CD4-positive, alpha-beta T cell (primary cell): ENCODE measurements at regions not wholly inside any gene's neighbourhood (a gene's known extent, or its start where the extent isn't known, plus 50 kb on each side); places are given as distances from the start of the nearest gene placed in this dataset.

Experiments
- ATAC-seq: fragments of 200-7000 bp; cut with Tn5 transposase; one replicate; pipeline ENCODE4 v1.10.0; 2022; ENCODE audit warnings: mild to moderate bottlenecking; ENCODE audit not compliant: poor library complexity
- CTCF ChIA-PET: fragments of 350-600 bp; sonication (Branson Sonifier 250); formaldehyde crosslinking; loops from one replicate; lab custom pipeline; 2021; ENCODE audit warnings: antibody characterized with exemption, inconsistent platforms; lab: Charles Lee
- POLR2A ChIA-PET: fragments of 350-600 bp; sonication (Branson Sonifier 250); formaldehyde crosslinking; loops from one replicate; lab custom pipeline; 2021; ENCODE audit warnings: antibody characterized with exemption, inconsistent platforms; lab: Charles Lee
- DNase-seq, 14 experiments: peaks; one replicate each; pipeline ENCODE4 v3.0.0-alpha.2; 2013 to 2020; ENCODE audit warnings: mixed read lengths in 2 of 14
- H3K27ac ChIP-seq, 2 donors: one replicate each; pipeline versions ENCODE4 v1.5.1 to v1.7.0; 2013; ENCODE audit warnings: low read length in 2 of 2, low read depth in 1 of 2, mild to moderate bottlenecking in 1 of 2
- H3K27me3 ChIP-seq, 2 experiments: 1 replicate in 1 of 2; 2 replicates in 1 of 2; pipeline versions ENCODE4 v1.6.1 to v1.7.0; 2013; ENCODE audit warnings: low read length in 2 of 2, control low read depth in 1 of 2, mild to moderate bottlenecking in 1 of 2, moderate library complexity in 1 of 2; ENCODE audit not compliant: insufficient read depth in 2 of 2, control insufficient read depth in 1 of 2
- H3K36me3 ChIP-seq: one replicate; pipeline ENCODE4 v1.6.1; 2013; ENCODE audit warnings: low read length, control low read depth; ENCODE audit not compliant: insufficient read depth
- H3K4me1 ChIP-seq: one replicate; pipeline ENCODE4 v1.6.1; 2013; ENCODE audit warnings: low read length, control low read depth; ENCODE audit not compliant: insufficient read depth
- H3K4me3 ChIP-seq: one replicate; pipeline ENCODE4 v1.5.1; 2013; ENCODE audit warnings: mild to moderate bottlenecking, low read length, moderate library complexity
- H3K9me3 ChIP-seq, 2 experiments: 1 replicate in 1 of 2; 2 replicates in 1 of 2; pipeline versions ENCODE4 v1.6.1 to v1.7.0; 2013; ENCODE audit warnings: low read length in 2 of 2, mild to moderate bottlenecking in 2 of 2, control low read depth in 1 of 2, moderate library complexity in 1 of 2; ENCODE audit not compliant: control insufficient read depth in 1 of 2, insufficient read depth in 1 of 2
- H3K27ac Mint-ChIP-seq: one replicate; pipeline ENCODE4 v1.8.0; 2020; ENCODE audit warnings: mixed read lengths
- H3K27me3 Mint-ChIP-seq: one replicate; pipeline ENCODE4 v1.8.0; 2021; ENCODE audit warnings: mixed read lengths
- H3K36me3 Mint-ChIP-seq: one replicate; pipeline ENCODE4 v1.8.0; 2021; ENCODE audit warnings: low read depth, mixed read lengths
- H3K4me1 Mint-ChIP-seq: one replicate; pipeline ENCODE4 v1.8.0; 2021; ENCODE audit warnings: low read depth, mixed read lengths
- H3K4me3 Mint-ChIP-seq: one replicate; pipeline ENCODE4 v1.8.0; 2020; ENCODE audit warnings: mild to moderate bottlenecking, mixed read lengths
- H3K9me3 Mint-ChIP-seq: one replicate; pipeline ENCODE4 v1.8.0; 2020; ENCODE audit warnings: mixed read lengths
- intact Hi-C, 2 experiments: fragments of 100-400 bp; cut with DNase I in 1 of 2; cut with micrococcal nuclease in 1 of 2; formaldehyde crosslinking; loops; one replicate each; pipeline versions ENCODE4 v1.15.1 to v1.9.0; 2023 to 2025; cut with DNase I, micrococcal nuclease
- TF ChIP-seq, protein P1 (sequence below): fragments of 200-600 bp; IDR thresholded peaks from one replicate; pipeline ENCODE4 v1.8.0; 2022; ENCODE audit warnings: antibody characterized with exemption, mild to moderate bottlenecking

DNA sequence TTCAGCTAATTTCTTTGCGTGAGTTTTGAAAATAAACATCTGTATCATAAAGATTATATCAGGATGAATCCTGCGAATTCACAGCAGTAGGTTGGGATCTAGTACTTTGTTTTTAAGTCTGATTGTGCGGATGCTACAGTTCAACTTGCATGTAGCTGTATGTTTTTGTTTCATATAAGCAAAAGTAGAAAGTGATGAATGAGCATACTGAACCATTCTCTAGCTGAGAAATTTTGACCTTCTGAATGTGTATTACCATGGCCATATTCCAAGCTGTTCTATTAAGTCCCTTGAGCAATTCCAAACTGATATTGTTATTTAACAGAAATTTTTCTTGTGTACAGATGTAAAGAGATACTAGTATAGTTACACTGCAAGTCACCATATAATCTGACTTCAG lies 358.8 kb upstream of the MEOX2 start:
- Mint-ChIP-seq H3K9me3 (peaks cover 2% of the 10 kb centered on the region), H3K4me3 (no peak overlapping the region)

DNA sequence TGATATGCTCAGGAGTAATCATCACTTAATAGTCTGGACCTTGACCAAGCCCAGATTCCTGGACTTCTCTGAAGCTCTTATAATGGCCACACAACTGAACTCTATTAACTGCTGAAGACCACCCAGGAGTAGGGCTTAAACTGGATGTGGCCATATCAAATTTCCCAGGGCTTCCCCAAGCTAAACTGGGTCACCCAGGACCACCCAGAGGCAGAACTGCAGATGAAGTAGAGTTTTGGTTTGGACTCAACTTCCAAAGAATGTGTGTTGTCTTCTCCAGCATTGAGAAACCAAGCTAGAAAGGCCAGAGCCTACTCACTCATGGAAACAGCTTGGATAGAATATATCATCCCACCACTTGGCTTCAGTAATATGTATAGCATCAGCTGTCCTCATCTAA lies 358.2 kb upstream of the MEOX2 start:
- Mint-ChIP-seq H3K27me3 (no peaks in the 10 kb centered on the region), H3K36me3 (no peaks in the 10 kb centered on the region), H3K4me3 (no peak overlapping the region), H3K4me1 (no peaks in the 10 kb centered on the region), H3K27ac (no peak overlapping the region), H3K9me3 (peaks cover 2% of the 10 kb centered on the region)
- H3K27ac ChIP-seq, result no peak overlapping the region
- CTCF ChIA-PET, result no interaction called here
- no peaks in the 10 kb centered on the region for H3K36me3 ChIP-seq
- intact Hi-C loops, result no loop called here
- DNase-seq, result no peak
- no peak overlapping the region for H3K4me3 ChIP-seq
- no peaks in the 10 kb centered on the region for H3K27me3 ChIP-seq
- H3K4me1 ChIP-seq, result no peaks in the 10 kb centered on the region
- POLR2A ChIA-PET, result no interaction called here
- no peak for ATAC-seq
- TF ChIP-seq, protein P1, sequence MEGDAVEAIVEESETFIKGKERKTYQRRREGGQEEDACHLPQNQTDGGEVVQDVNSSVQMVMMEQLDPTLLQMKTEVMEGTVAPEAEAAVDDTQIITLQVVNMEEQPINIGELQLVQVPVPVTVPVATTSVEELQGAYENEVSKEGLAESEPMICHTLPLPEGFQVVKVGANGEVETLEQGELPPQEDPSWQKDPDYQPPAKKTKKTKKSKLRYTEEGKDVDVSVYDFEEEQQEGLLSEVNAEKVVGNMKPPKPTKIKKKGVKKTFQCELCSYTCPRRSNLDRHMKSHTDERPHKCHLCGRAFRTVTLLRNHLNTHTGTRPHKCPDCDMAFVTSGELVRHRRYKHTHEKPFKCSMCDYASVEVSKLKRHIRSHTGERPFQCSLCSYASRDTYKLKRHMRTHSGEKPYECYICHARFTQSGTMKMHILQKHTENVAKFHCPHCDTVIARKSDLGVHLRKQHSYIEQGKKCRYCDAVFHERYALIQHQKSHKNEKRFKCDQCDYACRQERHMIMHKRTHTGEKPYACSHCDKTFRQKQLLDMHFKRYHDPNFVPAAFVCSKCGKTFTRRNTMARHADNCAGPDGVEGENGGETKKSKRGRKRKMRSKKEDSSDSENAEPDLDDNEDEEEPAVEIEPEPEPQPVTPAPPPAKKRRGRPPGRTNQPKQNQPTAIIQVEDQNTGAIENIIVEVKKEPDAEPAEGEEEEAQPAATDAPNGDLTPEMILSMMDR, result no peak
- H3K9me3 ChIP-seq, result peaks cover 0 to 4% of the 10 kb centered on the region in 2 experiments

More for the DNA sequence above, 358.8 kb upstream of the MEOX2 start:
- no peaks in the 10 kb centered on the region for H3K27me3 Mint-ChIP-seq
- Histone ChIP-seq H3K27ac (no peak overlapping the region), H3K4me3 (no peak overlapping the region), H3K27me3 (no peaks in the 10 kb centered on the region), H3K36me3 (no peaks in the 10 kb centered on the region), H3K9me3 (peaks cover 0 to 4% of the 10 kb centered on the region in 2 experiments), H3K4me1 (no peaks in the 10 kb centered on the region)
- no peaks in the 10 kb centered on the region for H3K4me1 Mint-ChIP-seq
- no peak overlapping the region for H3K27ac Mint-ChIP-seq
- intact Hi-C loops, result no loop called here
- H3K36me3 Mint-ChIP-seq, result no peaks in the 10 kb centered on the region
- ChIA-PET POLR2A (no interaction called here), CTCF (no interaction called here)
- ATAC-seq (no peak), DNase-seq (no peak)
- TF ChIP-seq, protein P1, result no peak

DNA sequence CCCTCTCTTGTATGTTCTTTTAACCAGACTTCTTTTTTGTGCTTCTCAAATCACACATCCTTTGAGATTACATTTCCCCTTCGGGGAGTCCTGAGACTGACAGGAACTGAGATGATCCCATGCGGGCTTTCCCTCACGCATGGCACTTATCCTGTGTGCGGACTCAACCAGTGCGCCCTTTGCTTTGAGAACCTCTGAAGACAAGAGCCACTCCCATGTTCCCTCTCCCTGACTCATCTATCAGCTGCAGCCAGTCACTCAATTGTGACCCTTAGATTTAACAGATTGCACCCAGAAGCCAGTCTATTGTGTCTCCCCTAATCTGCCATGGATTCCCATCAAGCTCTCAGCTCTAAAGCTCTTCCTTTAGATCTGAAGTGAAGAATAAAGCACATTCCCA lies 353.9 kb upstream of the MEOX2 start:
- no peaks in the 10 kb centered on the region for H3K4me1 Mint-ChIP-seq
- no peaks in the 10 kb centered on the region for H3K36me3 Mint-ChIP-seq
- no peak overlapping the region for H3K27ac ChIP-seq

More for the DNA sequence above, 353.9 kb upstream of the MEOX2 start:
- POLR2A ChIA-PET, result no interaction called here
- Mint-ChIP-seq H3K27me3 (no peaks in the 10 kb centered on the region), H3K4me3 (no peak overlapping the region), H3K27ac (no peak overlapping the region), H3K9me3 (peaks cover 2% of the 10 kb centered on the region)
- CTCF ChIA-PET, result no interaction called here
- Histone ChIP-seq H3K4me1 (no peaks in the 10 kb centered on the region), H3K9me3 (peaks cover 0 to 6% of the 10 kb centered on the region in 2 experiments), H3K4me3 (no peak overlapping the region), H3K27me3 (no peaks in the 10 kb centered on the region), H3K36me3 (no peaks in the 10 kb centered on the region)
- intact Hi-C loops, result no loop called here
- ATAC-seq (no peak), DNase-seq (no peak)
- TF ChIP-seq, protein P1, result no peak
